Liver (tissue), 8 donors: ENCODE measurements at regions not wholly inside any gene's neighbourhood (a gene's known extent, or its start where the extent isn't known, plus 50 kb on each side); places are given as distances from the start of the nearest gene placed in this dataset.

Experiments used
- DNase-seq: peaks from one replicate; pipeline ENCODE4 v3.0.0-alpha.2; 2017; ENCODE audit warnings: low spot score
- H3K27ac ChIP-seq, 2 donors: one replicate each; pipeline ENCODE4 v1.7.0; 2013; ENCODE audit warnings: inconsistent platforms in 2 of 2, low read length in 2 of 2, control low read depth in 1 of 2, low read depth in 1 of 2, mild to moderate bottlenecking in 1 of 2
- H3K27me3 ChIP-seq, 4 donors: one replicate each; pipeline versions ENCODE4 v1.6.1 to v1.7.0; 2013; ENCODE audit warnings: low read length in 3 of 4, inconsistent platforms in 1 of 4, mild to moderate bottlenecking in 1 of 4, moderate library complexity in 1 of 4; ENCODE audit not compliant: control insufficient read depth in 4 of 4, insufficient read depth in 4 of 4
- H3K36me3 ChIP-seq, 4 donors: one replicate each; pipeline versions ENCODE4 v1.6.1 to v1.7.0; 2013; ENCODE audit warnings: low read length in 3 of 4, mild to moderate bottlenecking in 3 of 4, low read depth in 1 of 4, moderate library complexity in 1 of 4; ENCODE audit not compliant: control insufficient read depth in 4 of 4, insufficient read depth in 3 of 4
- H3K4me1 ChIP-seq, 4 donors: one replicate each; pipeline versions ENCODE4 v1.6.1 to v1.7.0; 2013; ENCODE audit warnings: low read length in 3 of 4, mild to moderate bottlenecking in 3 of 4, moderate library complexity in 1 of 4; ENCODE audit not compliant: control insufficient read depth in 4 of 4, insufficient read depth in 4 of 4
- H3K4me3 ChIP-seq, 3 donors: one replicate each; pipeline versions ENCODE4 v1.6.1 to v1.7.0; 2013; ENCODE audit warnings: low read length in 3 of 3, control low read depth in 1 of 3, low read depth in 1 of 3, mild to moderate bottlenecking in 1 of 3
- H3K9ac ChIP-seq, 2 donors: one replicate each; pipeline ENCODE4 v1.7.0; 2013; ENCODE audit warnings: low read length in 2 of 2, mild to moderate bottlenecking in 2 of 2, moderate library complexity in 2 of 2, control low read depth in 1 of 2, low read depth in 1 of 2
- H3K9me3 ChIP-seq, 4 donors: one replicate each; pipeline versions ENCODE4 v1.6.1 to v1.7.0; 2013; ENCODE audit warnings: low read length in 3 of 4; ENCODE audit not compliant: control insufficient read depth in 4 of 4
- EGR1 ChIP-seq, 2 donors: IDR thresholded peaks; 2 replicates each; pipeline ENCODE4 v1.6.1; 2016 to 2018; ENCODE audit warnings: antibody characterized with exemption in 2 of 2, low read depth in 2 of 2
- FOXA1 ChIP-seq: IDR thresholded peaks from 2 replicates; pipeline ENCODE4 v1.6.1; 2016; ENCODE audit warnings: antibody characterized with exemption
- FOXA2 ChIP-seq: IDR thresholded peaks from 2 replicates; pipeline ENCODE4 v1.6.1; 2016; ENCODE audit warnings: antibody characterized with exemption
- GABPA ChIP-seq, 2 donors: IDR thresholded peaks in 1 of 2; conservative IDR thresholded peaks in 1 of 2; 2 replicates each; pipeline ENCODE4 v1.6.1; 2016; ENCODE audit warnings: antibody characterized with exemption in 2 of 2, mild to moderate bottlenecking in 1 of 2, moderate library complexity in 1 of 2
- HNF4A ChIP-seq, 2 donors: conservative IDR thresholded peaks; 2 replicates each; pipeline ENCODE4 v1.6.1; 2016; ENCODE audit warnings: antibody characterized with exemption in 2 of 2, mild to moderate bottlenecking in 2 of 2
- HNF4G ChIP-seq: IDR thresholded peaks from 2 replicates; pipeline ENCODE4 v1.6.1; 2016; ENCODE audit warnings: antibody characterized with exemption
- JUND ChIP-seq, 2 donors: IDR thresholded peaks; 2 replicates each; pipeline ENCODE4 v1.6.1; 2016; ENCODE audit warnings: antibody characterized with exemption in 2 of 2
- NR2F2 ChIP-seq: IDR thresholded peaks from 2 replicates; pipeline ENCODE4 v1.6.1; 2016; ENCODE audit warnings: antibody characterized with exemption
- RAD21 ChIP-seq, 2 donors: IDR thresholded peaks; 2 replicates each; pipeline ENCODE4 v1.6.1; 2016; ENCODE audit warnings: antibody characterized with exemption in 2 of 2, mild to moderate bottlenecking in 2 of 2
- RXRA ChIP-seq, 2 donors: IDR thresholded peaks; 2 replicates each; pipeline ENCODE4 v1.6.1; 2017 to 2018; ENCODE audit warnings: antibody characterized with exemption in 2 of 2, mild to moderate bottlenecking in 1 of 2
- SP1 ChIP-seq: IDR thresholded peaks from 2 replicates; pipeline ENCODE4 v1.6.1; 2018; ENCODE audit warnings: antibody characterized with exemption, mild to moderate bottlenecking
- TAF1 ChIP-seq: conservative IDR thresholded peaks from 2 replicates; pipeline ENCODE4 v1.6.1; 2016; ENCODE audit warnings: antibody characterized with exemption, mild to moderate bottlenecking
- YY1 ChIP-seq: IDR thresholded peaks from 2 replicates; pipeline ENCODE4 v1.6.1; 2016; ENCODE audit warnings: antibody characterized with exemption, mild to moderate bottlenecking
- WGBS: extraction: QIAGEN DNeasy Blood & Tissue Kit; methylation state at CpG from one replicate; pipeline ENCODE4 v1.1.7; 2013; 5-methylcytosine and 5-hydroxymethylcytosine counted together
- TF ChIP-seq, protein P1 (sequence below): IDR thresholded peaks from 2 replicates; pipeline ENCODE4 v1.6.1; 2016; ENCODE audit warnings: antibody characterized with exemption
- TF ChIP-seq, protein P2 (sequence below): IDR thresholded peaks from 2 replicates; pipeline ENCODE4 v1.6.1; 2016; ENCODE audit warnings: antibody characterized with exemption
- TF ChIP-seq, protein P3 (sequence below): IDR thresholded peaks from 2 replicates; pipeline ENCODE4 v1.6.1; 2016; ENCODE audit warnings: antibody characterized with exemption
- TF ChIP-seq, protein P4 (sequence below): fragments of 150-350 bp; IDR thresholded peaks from 2 replicates; pipeline ENCODE4 v1.5.1; 2017; ENCODE audit warnings: improper control_type of control experiment, low read depth, low read length; ENCODE audit not compliant: missing input control
- TF ChIP-seq, protein P5 (sequence below): IDR thresholded peaks from 2 replicates; pipeline ENCODE4 v1.6.1; 2016; ENCODE audit warnings: antibody characterized with exemption, mild to moderate bottlenecking
- donor health status: healthy.
- donor health status: healthy.
- donor health status: healthy.
- donor health status: healthy.
- donor health status: healthy.

DNA sequence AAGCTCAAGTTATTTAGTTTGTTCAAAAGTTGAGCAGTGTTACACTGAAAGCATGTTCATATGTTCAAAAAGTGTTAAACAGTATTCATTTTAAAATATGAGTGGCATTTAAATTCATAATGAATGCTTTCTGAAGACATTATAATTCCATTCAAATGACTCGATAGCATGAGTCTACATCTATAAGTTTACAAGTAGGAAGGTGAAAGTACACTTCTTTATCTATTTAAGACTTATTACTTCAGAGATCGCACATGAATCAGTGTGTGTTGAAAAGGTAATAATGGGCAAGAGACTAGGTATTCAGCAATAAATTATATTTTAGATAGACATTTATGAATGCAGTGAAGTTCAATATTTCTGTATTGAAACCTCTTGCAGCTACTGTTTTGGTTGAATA is 456.1 kb downstream of the GRXCR1 start:
- H3K36me3 ChIP-seq, result no peaks in the 10 kb centered on the region
- 81% methylated on average over 2 of the region's 2 CpGs for WGBS
- no peak for TF ChIP-seq FOXA1
- TF ChIP-seq HNF4A (conservative IDR thresholded peaks at IDR 0.05), result no peak
- no peak for TF ChIP-seq FOXA2
- no peak for TF ChIP-seq HNF4G
- no peak for TF ChIP-seq TAF1
- TF ChIP-seq GABPA (IDR thresholded peaks at IDR 0.05 in 1 of 2, conservative IDR thresholded peaks at IDR 0.05 in 1 of 2), result no peak
- TF ChIP-seq, protein P1, sequence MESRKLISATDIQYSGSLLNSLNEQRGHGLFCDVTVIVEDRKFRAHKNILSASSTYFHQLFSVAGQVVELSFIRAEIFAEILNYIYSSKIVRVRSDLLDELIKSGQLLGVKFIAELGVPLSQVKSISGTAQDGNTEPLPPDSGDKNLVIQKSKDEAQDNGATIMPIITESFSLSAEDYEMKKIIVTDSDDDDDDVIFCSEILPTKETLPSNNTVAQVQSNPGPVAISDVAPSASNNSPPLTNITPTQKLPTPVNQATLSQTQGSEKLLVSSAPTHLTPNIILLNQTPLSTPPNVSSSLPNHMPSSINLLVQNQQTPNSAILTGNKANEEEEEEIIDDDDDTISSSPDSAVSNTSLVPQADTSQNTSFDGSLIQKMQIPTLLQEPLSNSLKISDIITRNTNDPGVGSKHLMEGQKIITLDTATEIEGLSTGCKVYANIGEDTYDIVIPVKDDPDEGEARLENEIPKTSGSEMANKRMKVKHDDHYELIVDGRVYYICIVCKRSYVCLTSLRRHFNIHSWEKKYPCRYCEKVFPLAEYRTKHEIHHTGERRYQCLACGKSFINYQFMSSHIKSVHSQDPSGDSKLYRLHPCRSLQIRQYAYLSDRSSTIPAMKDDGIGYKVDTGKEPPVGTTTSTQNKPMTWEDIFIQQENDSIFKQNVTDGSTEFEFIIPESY, result no peak
- no peak for TF ChIP-seq NR2F2
- TF ChIP-seq, protein P2, sequence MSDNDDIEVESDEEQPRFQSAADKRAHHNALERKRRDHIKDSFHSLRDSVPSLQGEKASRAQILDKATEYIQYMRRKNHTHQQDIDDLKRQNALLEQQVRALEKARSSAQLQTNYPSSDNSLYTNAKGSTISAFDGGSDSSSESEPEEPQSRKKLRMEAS, result no peak
- TF ChIP-seq, protein P3, sequence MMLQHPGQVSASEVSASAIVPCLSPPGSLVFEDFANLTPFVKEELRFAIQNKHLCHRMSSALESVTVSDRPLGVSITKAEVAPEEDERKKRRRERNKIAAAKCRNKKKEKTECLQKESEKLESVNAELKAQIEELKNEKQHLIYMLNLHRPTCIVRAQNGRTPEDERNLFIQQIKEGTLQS, result no peak
- TF ChIP-seq JUND (IDR thresholded peaks at IDR 0.05), result no peak
- TF ChIP-seq SP1, result no peak
- TF ChIP-seq RXRA (IDR thresholded peaks at IDR 0.05), result no peak
- no peak for TF ChIP-seq RAD21 (IDR thresholded peaks at IDR 0.05)
- TF ChIP-seq YY1, result no peak
- TF ChIP-seq, protein P4, sequence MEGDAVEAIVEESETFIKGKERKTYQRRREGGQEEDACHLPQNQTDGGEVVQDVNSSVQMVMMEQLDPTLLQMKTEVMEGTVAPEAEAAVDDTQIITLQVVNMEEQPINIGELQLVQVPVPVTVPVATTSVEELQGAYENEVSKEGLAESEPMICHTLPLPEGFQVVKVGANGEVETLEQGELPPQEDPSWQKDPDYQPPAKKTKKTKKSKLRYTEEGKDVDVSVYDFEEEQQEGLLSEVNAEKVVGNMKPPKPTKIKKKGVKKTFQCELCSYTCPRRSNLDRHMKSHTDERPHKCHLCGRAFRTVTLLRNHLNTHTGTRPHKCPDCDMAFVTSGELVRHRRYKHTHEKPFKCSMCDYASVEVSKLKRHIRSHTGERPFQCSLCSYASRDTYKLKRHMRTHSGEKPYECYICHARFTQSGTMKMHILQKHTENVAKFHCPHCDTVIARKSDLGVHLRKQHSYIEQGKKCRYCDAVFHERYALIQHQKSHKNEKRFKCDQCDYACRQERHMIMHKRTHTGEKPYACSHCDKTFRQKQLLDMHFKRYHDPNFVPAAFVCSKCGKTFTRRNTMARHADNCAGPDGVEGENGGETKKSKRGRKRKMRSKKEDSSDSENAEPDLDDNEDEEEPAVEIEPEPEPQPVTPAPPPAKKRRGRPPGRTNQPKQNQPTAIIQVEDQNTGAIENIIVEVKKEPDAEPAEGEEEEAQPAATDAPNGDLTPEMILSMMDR, result no peak
- TF ChIP-seq, protein P5, sequence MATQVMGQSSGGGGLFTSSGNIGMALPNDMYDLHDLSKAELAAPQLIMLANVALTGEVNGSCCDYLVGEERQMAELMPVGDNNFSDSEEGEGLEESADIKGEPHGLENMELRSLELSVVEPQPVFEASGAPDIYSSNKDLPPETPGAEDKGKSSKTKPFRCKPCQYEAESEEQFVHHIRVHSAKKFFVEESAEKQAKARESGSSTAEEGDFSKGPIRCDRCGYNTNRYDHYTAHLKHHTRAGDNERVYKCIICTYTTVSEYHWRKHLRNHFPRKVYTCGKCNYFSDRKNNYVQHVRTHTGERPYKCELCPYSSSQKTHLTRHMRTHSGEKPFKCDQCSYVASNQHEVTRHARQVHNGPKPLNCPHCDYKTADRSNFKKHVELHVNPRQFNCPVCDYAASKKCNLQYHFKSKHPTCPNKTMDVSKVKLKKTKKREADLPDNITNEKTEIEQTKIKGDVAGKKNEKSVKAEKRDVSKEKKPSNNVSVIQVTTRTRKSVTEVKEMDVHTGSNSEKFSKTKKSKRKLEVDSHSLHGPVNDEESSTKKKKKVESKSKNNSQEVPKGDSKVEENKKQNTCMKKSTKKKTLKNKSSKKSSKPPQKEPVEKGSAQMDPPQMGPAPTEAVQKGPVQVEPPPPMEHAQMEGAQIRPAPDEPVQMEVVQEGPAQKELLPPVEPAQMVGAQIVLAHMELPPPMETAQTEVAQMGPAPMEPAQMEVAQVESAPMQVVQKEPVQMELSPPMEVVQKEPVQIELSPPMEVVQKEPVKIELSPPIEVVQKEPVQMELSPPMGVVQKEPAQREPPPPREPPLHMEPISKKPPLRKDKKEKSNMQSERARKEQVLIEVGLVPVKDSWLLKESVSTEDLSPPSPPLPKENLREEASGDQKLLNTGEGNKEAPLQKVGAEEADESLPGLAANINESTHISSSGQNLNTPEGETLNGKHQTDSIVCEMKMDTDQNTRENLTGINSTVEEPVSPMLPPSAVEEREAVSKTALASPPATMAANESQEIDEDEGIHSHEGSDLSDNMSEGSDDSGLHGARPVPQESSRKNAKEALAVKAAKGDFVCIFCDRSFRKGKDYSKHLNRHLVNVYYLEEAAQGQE, result no peak
- no peak for TF ChIP-seq EGR1 (IDR thresholded peaks at IDR 0.05; ENCODE audit: low read depth in 2 of 2)
- no peak overlapping the region for H3K9ac ChIP-seq
- no peak overlapping the region for H3K4me3 ChIP-seq
- no peak overlapping the region for H3K27ac ChIP-seq
- DNase-seq, result no peak
- no peaks in the 10 kb centered on the region for H3K9me3 ChIP-seq
- peaks cover 0 to 2% (median 0%) of the 10 kb centered on the region in 4 donors for H3K27me3 ChIP-seq
- no peaks in the 10 kb centered on the region for H3K4me1 ChIP-seq
